Panc1 (cell line): ENCODE measurements at regions not wholly inside any gene's neighbourhood (a gene's known extent, or its start where the extent isn't known, plus 50 kb on each side); places are given as distances from the start of the nearest gene placed in this dataset.

Source experiments
- SIN3A ChIP-seq: IDR thresholded peaks from 2 replicates; pipeline ENCODE4 v1.6.1; 2012; ENCODE audit warnings: low read depth, mild to moderate bottlenecking, low read length, moderate library complexity, borderline replicate concordance; ENCODE audit not compliant: insufficient read depth
- TF ChIP-seq, protein P1 (sequence below): fragments of 450-650 bp; IDR thresholded peaks from 2 replicates; pipeline ENCODE4 v1.5.1; 2017; ENCODE audit warnings: mild to moderate bottlenecking

DNA sequence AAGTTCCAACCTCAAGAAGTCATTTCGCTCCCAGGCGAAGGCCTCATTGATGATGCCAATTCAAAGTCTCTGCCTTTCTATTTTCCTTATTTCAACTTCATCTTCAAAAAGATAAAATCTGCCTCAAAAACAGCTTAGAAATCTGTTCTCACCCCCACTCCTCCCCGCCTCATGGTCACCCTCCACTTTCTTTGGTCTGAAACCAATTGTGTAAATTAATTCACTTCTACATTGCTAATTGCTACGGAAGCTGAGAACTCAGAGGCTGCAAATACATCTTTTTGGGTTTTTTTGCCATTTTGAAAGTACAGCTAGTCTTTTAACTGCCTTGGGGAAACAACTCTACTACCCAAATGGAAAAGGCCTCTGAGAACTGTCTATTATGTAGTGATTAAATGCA is 350.0 kb upstream of the SLC24A2 start:
- TF ChIP-seq SIN3A = no peak
- TF ChIP-seq, protein P1, sequence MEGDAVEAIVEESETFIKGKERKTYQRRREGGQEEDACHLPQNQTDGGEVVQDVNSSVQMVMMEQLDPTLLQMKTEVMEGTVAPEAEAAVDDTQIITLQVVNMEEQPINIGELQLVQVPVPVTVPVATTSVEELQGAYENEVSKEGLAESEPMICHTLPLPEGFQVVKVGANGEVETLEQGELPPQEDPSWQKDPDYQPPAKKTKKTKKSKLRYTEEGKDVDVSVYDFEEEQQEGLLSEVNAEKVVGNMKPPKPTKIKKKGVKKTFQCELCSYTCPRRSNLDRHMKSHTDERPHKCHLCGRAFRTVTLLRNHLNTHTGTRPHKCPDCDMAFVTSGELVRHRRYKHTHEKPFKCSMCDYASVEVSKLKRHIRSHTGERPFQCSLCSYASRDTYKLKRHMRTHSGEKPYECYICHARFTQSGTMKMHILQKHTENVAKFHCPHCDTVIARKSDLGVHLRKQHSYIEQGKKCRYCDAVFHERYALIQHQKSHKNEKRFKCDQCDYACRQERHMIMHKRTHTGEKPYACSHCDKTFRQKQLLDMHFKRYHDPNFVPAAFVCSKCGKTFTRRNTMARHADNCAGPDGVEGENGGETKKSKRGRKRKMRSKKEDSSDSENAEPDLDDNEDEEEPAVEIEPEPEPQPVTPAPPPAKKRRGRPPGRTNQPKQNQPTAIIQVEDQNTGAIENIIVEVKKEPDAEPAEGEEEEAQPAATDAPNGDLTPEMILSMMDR = no peak
